H4 (cell line): ENCODE measurements at regions not wholly inside any gene's neighbourhood (a gene's known extent, or its start where the extent isn't known, plus 50 kb on each side); places are given as distances from the start of the nearest gene placed in this dataset.
"Not testable (repeated sequence)": the region's sequence is repeated elsewhere in the genome, so short reads cannot be mapped to it uniquely, and the experiment has no call there.

ENCODE experiments used
- DNase-seq: peaks from one replicate; pipeline ENCODE4 v3.0.0-alpha.2; 2015; ENCODE audit warnings: low spot score

DNA sequence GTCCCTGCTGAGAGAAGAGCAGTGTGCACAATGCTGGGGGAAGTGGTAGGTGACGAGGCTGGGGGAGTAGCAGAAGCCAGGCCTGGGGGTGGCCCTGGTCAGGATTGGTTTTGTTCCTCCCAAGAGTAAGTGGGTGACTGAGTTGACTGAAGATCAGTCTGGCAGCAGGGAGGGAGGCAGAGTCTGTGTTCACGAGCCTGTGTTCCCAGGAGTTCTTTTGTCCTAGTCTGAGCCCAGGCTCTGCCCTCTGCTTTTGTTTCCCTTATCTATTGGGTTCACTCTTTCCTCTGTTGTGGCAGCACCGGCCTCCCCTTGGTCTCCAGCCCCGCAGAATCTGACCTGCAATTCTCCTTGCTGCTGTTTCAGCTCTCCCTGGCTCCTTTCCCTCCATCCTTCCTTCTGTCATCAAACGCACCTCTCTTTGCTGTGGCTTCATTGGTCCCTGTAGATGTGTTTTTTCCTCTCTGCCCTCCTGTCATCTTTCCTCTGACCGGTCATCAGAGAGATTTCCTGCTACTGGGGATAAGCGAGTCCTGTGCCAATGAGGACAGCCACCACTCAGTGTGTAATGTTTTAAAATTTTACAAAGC lies 607.4 kb downstream of the KIF4B start:
- no peak for DNase-seq

DNA sequence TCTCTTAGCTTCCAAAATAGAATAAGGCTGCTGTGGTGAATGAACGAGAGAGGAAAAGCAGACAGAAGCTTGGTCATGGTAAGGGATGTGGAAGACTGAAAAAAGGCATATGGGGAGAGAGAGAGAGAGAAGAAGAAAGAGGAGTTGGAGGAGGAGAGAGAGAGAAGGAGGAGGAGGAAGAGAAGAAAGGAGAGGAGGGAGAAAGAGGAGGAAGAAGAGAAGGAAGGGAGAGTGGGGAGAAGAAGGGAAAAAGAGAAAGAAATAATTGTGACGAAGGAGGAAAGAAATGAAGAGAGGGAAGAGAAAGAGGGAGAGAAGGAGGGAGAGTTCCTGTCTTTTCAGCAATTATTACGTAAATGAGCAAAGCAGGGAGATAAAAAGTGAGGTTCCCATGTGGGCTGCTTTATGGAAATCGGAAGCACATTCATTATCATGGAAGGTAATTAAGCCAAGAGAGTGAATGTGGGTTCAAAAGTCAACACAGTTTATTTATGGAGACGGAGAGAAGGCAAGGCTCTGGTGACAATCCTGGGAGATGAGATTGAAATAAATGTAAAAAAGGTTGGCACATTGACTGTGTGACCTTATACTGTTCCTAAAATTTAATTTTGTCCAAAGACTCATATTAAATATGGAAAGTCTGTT lies 611.2 kb downstream of the KIF4B start:
- DNase-seq = no peak

DNA sequence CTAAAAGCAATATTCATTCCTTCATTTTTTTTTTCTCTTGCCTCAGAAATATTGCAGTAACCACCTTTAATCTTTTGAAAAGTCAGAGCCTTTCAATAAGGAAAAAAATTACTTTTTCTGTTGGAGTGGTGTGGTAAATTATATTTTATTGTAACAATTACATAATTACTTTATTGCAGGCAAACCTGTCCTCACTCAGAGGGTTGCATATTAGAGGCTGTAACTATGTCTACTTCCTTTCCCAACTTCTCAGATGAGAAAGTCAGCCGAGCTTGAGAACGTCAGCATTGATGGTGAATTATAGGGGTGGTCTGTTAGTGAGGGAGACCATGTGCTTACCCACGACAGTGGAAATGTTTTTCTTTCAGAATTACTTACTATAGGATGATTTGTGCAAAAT lies 611.8 kb downstream of the KIF4B start:
- DNase-seq = no peak

DNA sequence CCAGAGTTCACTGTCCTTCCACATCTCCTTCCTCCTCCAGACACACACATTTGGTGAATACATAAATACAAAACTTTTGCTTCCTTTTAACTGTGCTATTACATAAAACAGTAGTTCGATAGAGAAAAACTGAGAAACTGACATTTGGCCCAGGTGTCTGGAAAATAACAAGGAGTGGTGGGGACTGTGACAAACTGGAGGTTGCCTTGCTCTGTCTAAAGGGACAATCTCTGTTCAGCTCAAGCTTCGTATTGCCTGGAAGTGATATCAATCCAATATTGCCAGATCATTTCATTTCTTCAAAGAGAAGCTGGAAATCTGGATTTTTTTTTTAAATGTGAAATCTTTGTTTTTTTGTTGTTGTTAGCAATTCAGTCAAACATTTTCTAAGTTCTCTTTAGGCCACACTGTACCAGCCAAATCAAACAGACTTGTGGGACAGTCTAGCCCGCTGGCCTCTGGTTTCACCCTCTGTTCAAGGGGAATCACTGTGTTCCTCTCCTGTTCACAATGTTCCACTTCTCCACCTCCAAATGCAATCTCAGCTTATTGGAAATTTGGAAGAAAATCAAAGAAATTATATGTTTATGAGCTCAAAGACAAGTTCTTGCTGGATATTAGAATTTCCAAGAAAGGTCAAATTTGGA lies 612.5 kb downstream of the KIF4B start:
- no peak for DNase-seq

DNA sequence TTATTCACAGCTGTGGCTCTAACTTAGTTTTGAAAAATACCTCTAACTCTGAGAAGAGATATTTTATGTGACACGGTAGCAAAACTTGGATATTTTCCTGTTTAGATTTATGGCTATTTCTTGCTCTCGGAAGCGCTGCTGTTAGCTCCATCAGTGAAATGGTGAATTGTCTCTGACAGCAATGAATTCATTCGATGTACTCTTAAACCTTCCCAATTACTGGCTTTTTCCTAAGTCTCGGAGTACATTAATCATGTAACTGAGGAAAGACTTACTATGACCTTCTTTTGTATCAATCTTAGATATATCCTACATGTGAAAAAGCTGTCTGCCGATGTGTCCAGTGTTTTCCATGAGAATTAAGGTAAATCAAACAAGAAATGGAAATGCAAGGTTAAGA lies 613.0 kb downstream of the KIF4B start:
- DNase-seq = no peak

DNA sequence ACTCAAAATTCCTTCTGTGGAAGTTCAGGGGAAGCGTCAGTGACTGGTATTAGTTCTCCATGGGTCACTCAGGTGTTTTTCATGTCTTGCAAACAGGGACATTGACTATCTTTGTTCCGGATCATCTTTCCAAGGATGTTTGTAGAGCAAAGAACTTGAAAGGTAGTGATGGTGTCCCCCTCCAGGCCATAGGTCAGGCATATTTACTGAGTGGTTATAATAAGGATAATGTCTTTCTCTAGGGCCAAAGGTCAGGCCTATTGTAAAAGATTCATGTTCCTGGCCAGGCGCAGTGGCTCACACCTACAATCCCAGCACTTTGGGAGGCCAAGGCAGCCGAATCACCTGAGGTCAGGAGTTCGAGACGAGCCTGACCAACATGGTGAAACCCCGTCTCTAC lies 614.8 kb downstream of the KIF4B start:
- DNase-seq = no peak

DNA sequence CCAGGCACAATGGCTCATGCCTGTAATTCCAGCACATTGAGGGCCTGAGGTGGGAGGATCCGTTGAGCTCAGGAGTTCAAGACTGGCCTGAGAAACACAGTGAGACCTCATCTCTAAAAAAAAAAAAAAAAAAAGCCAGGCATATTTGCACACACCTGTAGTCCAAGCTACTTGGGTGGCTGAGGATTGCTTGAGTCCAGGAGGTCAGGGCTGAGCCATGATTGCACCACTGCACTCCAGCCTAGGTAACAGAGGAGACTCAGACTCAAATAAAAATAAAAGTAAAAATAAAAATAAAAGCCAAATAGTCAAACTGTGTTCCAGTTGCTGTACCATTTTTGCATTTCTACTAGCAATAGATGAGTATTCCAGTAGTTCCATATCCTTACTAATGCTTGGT lies 616.0 kb downstream of the KIF4B start:
- no peak for DNase-seq

DNA sequence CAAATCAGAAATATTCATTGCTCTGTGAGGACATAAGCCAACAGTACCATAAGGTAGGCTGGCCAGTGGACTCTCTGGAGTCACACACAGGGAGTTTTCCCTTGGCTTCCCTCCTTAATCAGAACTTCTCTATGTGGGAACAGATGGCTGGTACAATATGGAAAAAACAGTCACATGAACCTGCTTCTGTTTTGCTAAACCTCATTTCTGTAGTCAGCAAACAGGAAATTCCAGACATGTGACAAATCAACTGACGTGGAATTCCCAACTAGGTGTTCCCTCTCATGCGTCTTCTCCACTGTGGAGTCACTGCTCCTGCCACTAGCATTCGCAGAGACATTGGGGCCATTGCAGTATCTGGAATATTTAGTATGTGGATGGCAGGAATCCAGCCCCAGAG lies 617.6 kb downstream of the KIF4B start:
- DNase-seq = no peak

DNA sequence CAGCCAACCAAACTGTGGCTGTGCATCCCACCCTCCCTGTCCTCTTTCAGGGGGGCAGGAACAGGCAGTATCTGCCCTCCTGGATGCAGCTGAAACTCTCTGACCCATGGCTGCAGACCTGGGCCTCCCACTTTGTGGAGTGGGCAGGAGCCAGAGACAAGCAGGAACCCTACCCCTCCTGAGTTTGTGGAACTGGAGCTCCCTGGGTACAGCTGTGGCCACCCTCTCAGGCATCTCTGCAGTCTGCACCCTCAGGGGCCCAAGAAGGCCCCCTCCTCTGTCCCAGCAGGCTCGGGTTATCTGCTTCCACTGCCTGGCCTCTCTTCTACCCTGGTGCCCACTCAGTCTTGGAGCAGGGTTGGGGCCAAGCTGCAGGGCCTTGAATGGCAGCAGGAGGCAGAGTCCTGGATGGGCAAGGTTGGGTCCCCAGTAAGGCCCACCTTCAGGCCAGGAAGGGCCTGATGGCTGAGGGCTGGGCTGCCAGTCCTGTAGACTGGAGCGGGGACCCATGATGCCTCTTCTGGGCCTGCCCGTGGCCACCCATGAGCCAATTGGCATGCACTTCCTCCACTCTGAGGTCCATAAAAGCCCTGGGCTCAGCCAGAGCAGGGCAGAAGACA lies 619.9 kb downstream of the KIF4B start:
- no peak for DNase-seq

DNA sequence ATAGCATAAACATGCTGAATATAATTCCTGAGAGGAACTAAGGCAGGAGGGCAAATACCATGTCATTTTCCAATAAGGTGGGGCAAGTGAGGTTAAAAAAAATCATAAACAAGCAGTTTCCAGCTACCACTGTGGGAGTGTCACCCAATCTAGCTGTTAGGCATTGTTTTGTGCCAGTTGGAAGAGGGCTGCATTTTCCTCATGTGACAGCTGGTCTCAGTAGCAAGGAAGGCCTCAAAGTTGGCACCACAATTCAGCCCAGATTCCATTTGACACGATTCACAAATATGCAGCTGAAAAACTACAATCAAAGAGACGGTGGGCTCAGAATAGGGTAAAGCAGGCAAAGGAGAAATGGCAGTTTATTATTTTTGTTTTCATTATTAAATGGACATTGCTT lies 636.1 kb downstream of the KIF4B start:
- DNase-seq = no peak

DNA sequence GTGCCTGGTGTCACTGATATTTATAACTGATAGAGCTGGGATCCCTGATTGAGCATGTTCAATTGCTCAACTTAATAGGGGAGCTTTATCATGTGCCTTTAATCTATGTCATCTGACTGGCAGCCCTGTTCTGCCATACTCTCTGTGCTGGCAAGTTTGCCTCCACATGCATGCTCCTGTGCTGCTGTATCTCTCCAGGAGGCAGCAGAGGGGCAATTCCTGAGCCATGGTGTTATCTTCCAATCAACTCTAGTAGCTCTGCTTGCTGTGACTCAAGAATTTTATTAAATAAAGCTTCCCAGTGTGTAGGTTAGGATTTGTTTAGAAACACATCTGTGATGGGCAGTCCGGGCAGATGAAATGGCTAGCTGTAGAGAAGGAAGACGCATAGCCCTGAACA lies 642.0 kb downstream of the KIF4B start:
- DNase-seq = no peak

DNA sequence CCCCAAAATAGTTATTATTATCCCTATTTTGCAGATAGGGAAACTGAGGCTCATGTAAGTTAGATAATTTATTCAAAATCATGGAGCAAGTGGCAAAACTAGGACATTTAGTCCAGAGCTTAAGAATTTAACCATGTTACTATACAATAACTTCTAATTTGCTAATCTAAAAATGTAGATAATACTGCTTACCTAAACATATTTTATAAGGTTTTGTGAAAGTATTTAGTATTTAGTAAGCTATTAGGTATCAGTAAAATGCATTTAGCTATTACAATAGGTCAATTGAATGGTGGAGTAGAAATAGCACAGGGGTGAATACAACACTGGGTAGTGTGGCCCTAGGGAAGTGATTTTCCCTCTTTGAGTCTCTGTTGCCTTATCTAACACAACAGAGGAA lies 648.3 kb downstream of the KIF4B start:
- no peak for DNase-seq

DNA sequence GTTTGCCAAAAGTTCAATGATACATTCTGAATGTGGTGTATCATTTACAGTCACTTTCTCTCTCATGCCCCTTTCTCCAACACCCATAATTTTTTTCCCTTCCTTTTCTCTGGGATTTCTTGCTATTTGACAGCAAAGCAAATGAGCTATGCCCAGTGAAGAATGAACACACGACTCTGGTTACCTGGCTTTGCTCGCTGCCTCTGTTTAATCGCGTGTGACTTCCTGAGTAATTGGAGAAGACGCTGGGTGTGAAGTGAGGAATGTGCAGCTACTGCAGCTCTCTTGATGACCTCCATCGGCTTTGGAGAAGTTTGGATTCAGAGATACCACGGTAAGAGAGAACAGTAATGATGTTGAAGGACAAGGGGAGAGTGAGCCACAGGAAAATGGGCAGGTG lies 651.8 kb downstream of the KIF4B start:
- no peak for DNase-seq

DNA sequence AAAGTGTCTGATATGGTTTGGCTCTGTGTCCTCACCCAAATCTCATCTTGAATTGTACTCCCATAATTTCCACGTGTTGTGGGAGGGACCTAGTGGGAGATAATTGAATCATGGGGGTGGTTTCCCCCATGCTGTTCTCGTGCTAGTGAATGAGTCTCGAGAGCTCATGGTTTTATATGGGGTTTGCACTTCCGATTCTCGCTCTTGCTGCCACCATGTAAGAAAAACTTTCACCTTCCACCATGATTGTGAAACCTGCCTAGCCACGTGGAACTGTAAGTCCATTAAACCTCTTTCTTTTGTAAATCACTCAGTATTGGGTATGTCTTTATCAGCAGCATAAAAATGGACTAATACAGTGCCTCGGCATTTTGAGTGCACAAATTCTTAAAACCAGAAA lies 655.0 kb upstream of the SGCD start:
- not testable (repeated sequence) for DNase-seq

DNA sequence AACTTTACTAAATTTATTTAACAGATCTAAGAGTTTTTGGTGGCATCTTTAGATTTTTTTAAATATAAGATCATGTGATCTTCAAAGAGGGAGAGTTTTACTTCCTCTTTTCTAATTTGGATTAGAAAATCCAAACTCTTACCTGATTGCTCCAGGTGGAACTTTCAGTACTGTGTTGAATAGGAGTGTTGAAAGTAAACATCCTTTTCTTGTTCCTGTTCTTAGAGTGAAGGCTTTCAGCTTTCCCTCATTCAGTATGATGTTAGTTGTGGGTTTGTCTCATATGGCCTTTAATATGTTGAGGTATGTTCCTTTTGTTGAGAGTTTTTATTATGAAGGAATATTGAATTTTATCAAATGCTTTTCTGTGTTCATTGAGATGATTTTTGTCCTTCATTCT lies 650.0 kb upstream of the SGCD start:
- no peak for DNase-seq

DNA sequence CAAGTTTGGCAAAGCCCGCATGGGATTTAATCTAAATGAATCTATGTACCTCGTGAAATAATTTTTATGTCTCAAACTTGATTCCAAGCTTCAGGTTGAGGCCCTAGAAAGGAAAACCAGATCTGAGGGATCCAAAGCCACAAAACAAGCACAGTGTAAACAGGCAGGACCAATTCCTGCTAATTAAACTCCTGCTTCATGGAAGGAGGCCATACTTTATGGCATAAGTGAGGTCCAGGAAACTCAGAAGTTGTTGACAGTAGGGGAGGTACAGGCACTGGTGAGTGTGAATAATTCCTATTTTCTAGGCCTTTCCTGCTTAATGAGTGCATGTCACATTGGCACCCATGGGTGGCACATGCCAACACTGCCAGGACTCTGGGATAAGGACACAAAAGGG lies 648.6 kb upstream of the SGCD start:
- no peak for DNase-seq

DNA sequence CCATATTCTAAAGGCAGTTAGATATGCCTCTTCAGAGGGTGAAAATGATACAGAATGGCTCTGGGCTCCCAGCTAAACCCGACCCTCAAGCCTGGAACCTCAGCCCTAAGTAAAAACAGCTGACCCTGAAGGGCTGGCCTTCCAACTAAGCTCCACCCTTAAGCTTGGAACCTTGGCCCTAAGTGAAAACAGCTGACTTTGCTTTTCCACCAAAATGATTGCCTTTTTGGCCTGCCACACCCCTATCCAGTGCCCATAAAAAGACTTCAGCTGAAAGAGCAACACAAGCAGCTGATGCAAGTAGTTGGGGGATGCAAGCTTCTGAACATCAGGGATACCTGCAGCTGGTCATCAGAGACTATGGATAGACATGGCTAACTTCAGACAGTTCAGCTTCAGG lies 647.4 kb upstream of the SGCD start:
- DNase-seq = no peak

DNA sequence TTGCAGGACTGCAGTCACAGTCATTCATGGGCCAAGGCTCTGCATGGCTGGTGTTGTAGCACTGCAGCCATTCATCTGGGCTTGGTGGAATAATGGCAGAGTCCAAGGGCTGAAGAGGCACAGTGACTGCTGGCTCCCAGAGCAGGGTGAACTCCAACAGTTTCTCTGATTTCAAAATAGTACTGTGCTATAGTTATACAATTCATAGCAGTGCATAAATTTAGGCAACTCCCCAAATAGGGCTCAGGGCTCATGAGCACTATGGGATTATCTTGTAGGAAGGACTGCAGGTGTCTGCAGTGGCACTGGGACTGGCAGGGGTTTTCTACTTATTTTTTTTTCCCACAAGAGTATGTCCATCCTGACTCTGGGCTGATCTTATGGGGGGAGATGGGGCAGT lies 642.5 kb upstream of the SGCD start:
- DNase-seq = no peak

DNA sequence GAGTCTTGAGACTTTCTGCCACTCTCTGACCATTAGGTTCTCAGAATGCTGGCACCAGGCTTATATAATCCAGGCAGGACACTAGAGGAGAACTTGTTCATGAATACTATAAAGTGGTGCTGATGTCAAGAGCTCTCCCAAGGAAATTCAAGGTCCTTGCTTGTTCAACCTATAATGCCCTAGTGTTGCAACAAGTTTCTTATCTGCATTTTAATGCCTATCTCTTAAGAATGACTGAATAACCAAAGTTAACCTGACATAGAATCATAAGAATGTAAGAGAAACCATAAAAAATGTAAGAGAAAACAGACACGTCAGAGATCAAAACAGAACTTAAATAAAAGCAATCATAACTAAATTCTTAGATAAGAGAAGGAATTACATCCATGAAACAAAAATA lies 640.8 kb upstream of the SGCD start:
- no peak for DNase-seq

DNA sequence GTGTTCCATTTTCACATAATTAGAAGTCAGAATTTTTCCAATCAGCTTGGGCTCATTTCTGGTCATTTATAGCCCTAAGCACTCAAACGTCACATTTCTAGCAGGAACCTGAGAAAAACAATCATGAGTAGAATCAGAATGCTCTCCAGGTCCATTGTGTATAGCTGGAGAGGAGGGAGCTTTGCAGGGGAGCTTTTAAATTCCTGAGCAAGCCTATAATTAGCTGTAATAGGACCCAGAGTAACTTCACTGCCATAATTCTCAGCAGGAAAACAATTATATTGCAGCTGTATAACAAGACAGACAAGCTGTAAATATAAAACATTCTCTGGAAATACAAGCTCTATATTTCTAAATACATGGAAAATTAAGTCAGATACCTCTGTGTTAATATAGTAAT lies 637.6 kb upstream of the SGCD start:
- no peak for DNase-seq

DNA sequence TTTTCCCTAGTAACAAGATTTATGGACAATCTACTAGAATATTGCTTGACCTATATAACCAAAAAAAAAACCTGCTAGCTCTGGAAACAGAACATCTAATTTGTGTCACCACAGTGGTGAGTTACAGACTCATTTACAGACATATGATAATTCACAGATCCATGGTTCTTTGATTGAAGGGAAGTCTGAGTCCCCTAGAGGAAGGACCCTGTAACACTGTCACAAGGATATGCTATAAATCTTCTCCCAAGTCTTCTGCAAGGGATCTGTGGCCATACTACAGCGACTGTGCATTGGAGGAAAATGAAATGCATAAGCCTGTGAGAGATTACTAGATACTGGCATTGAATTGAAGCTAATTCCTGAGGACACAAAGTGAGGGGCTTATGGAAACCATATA lies 630.6 kb upstream of the SGCD start:
- no peak for DNase-seq

DNA sequence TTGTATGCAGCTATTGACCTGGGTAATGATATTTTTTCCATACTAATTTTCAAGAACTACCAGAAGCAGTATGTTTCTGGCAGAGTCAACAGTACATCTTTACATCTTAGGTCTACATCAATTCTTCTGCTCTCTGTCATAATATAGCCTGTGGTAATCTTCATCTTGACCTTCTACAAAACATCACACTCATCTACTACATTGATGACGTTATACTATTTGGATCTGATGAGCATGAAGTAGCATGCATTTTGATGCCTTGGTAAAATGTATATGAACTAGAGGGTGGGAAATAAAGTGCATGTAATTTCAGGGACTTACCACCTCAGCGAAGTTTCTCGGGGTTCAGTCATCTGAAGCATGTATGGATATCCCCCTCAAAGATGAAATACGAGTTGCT lies 629.7 kb upstream of the SGCD start:
- DNase-seq = no peak

DNA sequence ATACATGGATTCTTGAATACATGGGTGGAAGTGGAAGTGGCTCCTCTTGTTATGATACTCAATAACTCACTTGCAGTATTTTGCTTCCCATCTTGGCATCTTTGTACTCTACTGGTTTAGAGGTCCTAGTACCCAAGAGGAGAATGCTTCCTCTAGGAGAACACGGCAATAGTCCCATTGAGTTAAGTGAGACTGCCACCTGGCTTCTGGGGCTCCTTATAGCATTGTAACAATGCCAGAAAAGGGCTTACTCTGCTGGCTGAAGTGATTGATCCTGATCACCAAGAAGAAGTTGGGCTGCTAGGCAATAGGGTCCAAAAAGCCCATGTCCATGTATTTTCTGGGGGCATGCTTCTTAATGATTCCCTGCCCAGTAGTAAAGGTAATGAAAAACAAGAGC lies 627.6 kb upstream of the SGCD start:
- no peak for DNase-seq
